Activated CD8-positive, alpha-beta T cell treated with anti-CD3 and anti-CD28 coated beads, Interleukin-2, amount 10 ng/mL, durations not matched to agents 7 days and 5 days (primary cell): ENCODE measurements at regions not wholly inside any gene's neighbourhood (a gene's known extent, or its start where the extent isn't known, plus 50 kb on each side); places are given as distances from the start of the nearest gene placed in this dataset.

Experiments used
- ATAC-seq: fragments of 150-1000 bp; cut with Tn5 transposase; one replicate; pipeline ENCODE4 v1.10.0; 2021; ENCODE audit warnings: moderate library complexity
- CTCF ChIA-PET: fragments of 350-600 bp; sonication (Branson Sonifier 250); formaldehyde crosslinking; loops from one replicate; lab custom pipeline; 2021; ENCODE audit warnings: antibody characterized with exemption; lab: Charles Lee
- POLR2A ChIA-PET: fragments of 350-600 bp; sonication (Branson Sonifier 250); formaldehyde crosslinking; loops from one replicate; lab custom pipeline; 2021; ENCODE audit warnings: antibody characterized with exemption; lab: Charles Lee
- DNase-seq: peaks from one replicate; pipeline ENCODE4 v3.0.0-alpha.2; 2020
- H3K27ac Mint-ChIP-seq: one replicate; pipeline ENCODE4 v1.8.0; 2021; ENCODE audit warnings: mild to moderate bottlenecking, mixed read lengths
- H3K27me3 Mint-ChIP-seq: one replicate; pipeline ENCODE4 v1.8.0; 2021; ENCODE audit warnings: low read depth, mixed read lengths
- H3K36me3 Mint-ChIP-seq: one replicate; pipeline ENCODE4 v1.8.0; 2021; ENCODE audit warnings: low read depth, mixed read lengths
- H3K4me1 Mint-ChIP-seq: one replicate; pipeline ENCODE4 v1.8.0; 2021; ENCODE audit warnings: low read depth, mixed read lengths
- H3K4me3 Mint-ChIP-seq: one replicate; pipeline ENCODE4 v1.8.0; 2021; ENCODE audit warnings: mild to moderate bottlenecking, mixed read lengths
- H3K9me3 Mint-ChIP-seq: one replicate; pipeline ENCODE4 v1.8.0; 2022; ENCODE audit warnings: mixed read lengths; ENCODE audit not compliant: insufficient read depth

GRCh38 chr7:39896840-39897239 lies 53.2 kb upstream of the CDK13 start:
- Mint-ChIP-seq H3K36me3 (no peaks in the 10 kb centered on the region), H3K27me3 (peaks cover 7% of the 10 kb centered on the region), H3K4me1 (no peaks in the 10 kb centered on the region), H3K27ac (no peak overlapping the region), H3K9me3 (no peaks in the 10 kb centered on the region), H3K4me3 (no peak overlapping the region)
- ChIA-PET CTCF (interaction anchor here (0.7 to 9.7 kb wide), 22 partner anchors 10 to 555 kb away, joined by 3 to 141 read pairs (median 6); partner anchors contain the start of gene MPLKIP), POLR2A (no interaction called here)
- ATAC-seq, result no peak
- no peak for DNase-seq

GRCh38 chr7:39898867-39899266 lies 51.2 kb upstream of the CDK13 start:
- H3K27me3 Mint-ChIP-seq, result peaks cover 5% of the 10 kb centered on the region
- no peak for DNase-seq

More at GRCh38 chr7:39898867-39899266, 51.2 kb upstream of the CDK13 start:
- Mint-ChIP-seq H3K36me3 (no peaks in the 10 kb centered on the region), H3K27ac (no peak overlapping the region), H3K9me3 (no peaks in the 10 kb centered on the region), H3K4me3 (no peak overlapping the region), H3K4me1 (no peaks in the 10 kb centered on the region)
- POLR2A ChIA-PET, result no interaction called here
- CTCF ChIA-PET, result interaction anchor here (1.4 to 9.7 kb wide), 2 partner anchors 149 to 153 kb away, joined by 3 to 141 read pairs; no protein-coding TSS in a partner anchor
- no peak for ATAC-seq
